Progenitor cell of endocrine pancreas (in vitro differentiated cells): ENCODE measurements at regions not wholly inside any gene's neighbourhood (a gene's known extent, or its start where the extent isn't known, plus 50 kb on each side); places are given as distances from the start of the nearest gene placed in this dataset.
"Not testable (repeated sequence)": the region's sequence is repeated elsewhere in the genome, so short reads cannot be mapped to it uniquely, and the experiment has no call there.

Source experiments
- DNase-seq: peaks from one replicate; pipeline ENCODE4 v3.0.0; 2021; ENCODE audit warnings: low spot score; ENCODE audit not compliant: unreplicated experiment
- H3K27ac Mint-ChIP-seq: 2 replicates; pipeline ENCODE4 v1.8.0; 2021; ENCODE audit warnings: mild to moderate bottlenecking, moderate library complexity, mixed read lengths
- H3K27me3 Mint-ChIP-seq: 2 replicates; pipeline ENCODE4 v1.8.0; 2021; ENCODE audit warnings: mixed read lengths
- H3K36me3 Mint-ChIP-seq: 2 replicates; pipeline ENCODE4 v1.8.0; 2022; ENCODE audit warnings: mixed read lengths; ENCODE audit not compliant: insufficient read depth
- H3K4me1 Mint-ChIP-seq: 2 replicates; pipeline ENCODE4 v1.8.0; 2021; ENCODE audit warnings: low read depth, mixed read lengths
- H3K4me3 Mint-ChIP-seq: 2 replicates; pipeline ENCODE4 v1.8.0; 2021; ENCODE audit warnings: low read depth, mild to moderate bottlenecking, moderate library complexity, mixed read lengths
- H3K9me3 Mint-ChIP-seq: 2 replicates; pipeline ENCODE4 v1.8.0; 2021; ENCODE audit warnings: low read depth, mixed read lengths
- CTCF ChIP-seq: fragments of 200-600 bp; sonication (generic); IDR thresholded peaks from one replicate; pipeline ENCODE4 v1.5.0; 2021; ENCODE audit warnings: antibody characterized with exemption, mild to moderate bottlenecking; ENCODE audit not compliant: unreplicated experiment

GRCh38 chr1:228796945-228797344 is 61.7 kb downstream of the RHOU start:
- not testable (repeated sequence) for H3K9me3 Mint-ChIP-seq, H3K36me3 Mint-ChIP-seq, H3K27me3 Mint-ChIP-seq, DNase-seq, H3K27ac Mint-ChIP-seq, H3K4me3 Mint-ChIP-seq
- peaks cover 17% of the 10 kb centered on the region for H3K4me1 Mint-ChIP-seq

- Mint-ChIP-seq H3K27ac (peak overlapping the region; percentile 53), H3K4me1 (peaks cover 17% of the 10 kb centered on the region), H3K27me3 (peaks cover 3% of the 10 kb centered on the region), H3K9me3 (peaks cover 3% of the 10 kb centered on the region), H3K36me3 (no peaks in the 10 kb centered on the region), H3K4me3 (no peak overlapping the region)
- TF ChIP-seq CTCF: no peak
- no peak for DNase-seq
These were observed 62.8 kb downstream of the RHOU start for GRCh38 chr1:228798035-228798434.

GRCh38 chr1:228798548-228798947 is 63.3 kb downstream of the RHOU start:
- no peaks in the 10 kb centered on the region for H3K36me3 Mint-ChIP-seq
- no peak for TF ChIP-seq CTCF
- no peak for DNase-seq
- peaks cover 17% of the 10 kb centered on the region for H3K4me1 Mint-ChIP-seq
- no peak overlapping the region for H3K4me3 Mint-ChIP-seq
- H3K27ac Mint-ChIP-seq: no peak overlapping the region
- peaks cover 3% of the 10 kb centered on the region for H3K27me3 Mint-ChIP-seq
- peaks cover 3% of the 10 kb centered on the region for H3K9me3 Mint-ChIP-seq

GRCh38 chr1:228799924-228800323 is 64.6 kb downstream of the RHOU start:
- no peak overlapping the region for H3K4me3 Mint-ChIP-seq
- no peak for DNase-seq
- peaks cover 3% of the 10 kb centered on the region for H3K27me3 Mint-ChIP-seq
- no peak overlapping the region for H3K27ac Mint-ChIP-seq
- TF ChIP-seq CTCF: no peak
- H3K9me3 Mint-ChIP-seq: peaks cover 3% of the 10 kb centered on the region
- H3K36me3 Mint-ChIP-seq: no peaks in the 10 kb centered on the region
- H3K4me1 Mint-ChIP-seq: peaks cover 19% of the 10 kb centered on the region

- H3K27ac Mint-ChIP-seq: peak overlapping the region; percentile 46
- H3K9me3 Mint-ChIP-seq: peaks cover 3% of the 10 kb centered on the region
- no peak for TF ChIP-seq CTCF
- no peak overlapping the region for H3K4me3 Mint-ChIP-seq
- peaks cover 21% of the 10 kb centered on the region for H3K4me1 Mint-ChIP-seq
- no peaks in the 10 kb centered on the region for H3K36me3 Mint-ChIP-seq
- peaks cover 3% of the 10 kb centered on the region for H3K27me3 Mint-ChIP-seq
- no peak for DNase-seq
These were observed 65.8 kb downstream of the RHOU start for GRCh38 chr1:228801068-228801467.

- Mint-ChIP-seq H3K27ac (no peak overlapping the region), H3K4me1 (peaks cover 21% of the 10 kb centered on the region), H3K27me3 (peaks cover 3% of the 10 kb centered on the region), H3K36me3 (no peaks in the 10 kb centered on the region), H3K9me3 (peaks cover 3% of the 10 kb centered on the region), H3K4me3 (no peak overlapping the region)
- no peak for DNase-seq
- no peak for TF ChIP-seq CTCF
These were observed 67.3 kb downstream of the RHOU start for GRCh38 chr1:228802386-228803220.
